A549 (cell line): ENCODE measurements at regions not wholly inside any gene's neighbourhood (a gene's known extent, or its start where the extent isn't known, plus 50 kb on each side); places are given as distances from the start of the nearest gene placed in this dataset.

Experiments
- CTCF ChIP-seq: fragments of >200 bp; sonication (Bioruptor Twin); formaldehyde crosslinking; IDR thresholded peaks from 3 replicates; pipeline ENCODE4 v1.5.1; 2016
- PHF8 ChIP-seq: fragments of 200-600 bp; sonication (generic); IDR thresholded peaks from 2 replicates; pipeline ENCODE4 v1.6.1; 2016; ENCODE audit warnings: low read depth, mild to moderate bottlenecking, antibody characterized with exemption, moderate library complexity, borderline replicate concordance

GRCh38 chr20:47957135-47957534 lies 171.9 kb upstream of the SULF2 start:
- TF ChIP-seq CTCF (no peak), PHF8 (no peak)
